Mesothelial cell of epicardium (in vitro differentiated cells): ENCODE measurements at regions not wholly inside any gene's neighbourhood (a gene's known extent, or its start where the extent isn't known, plus 50 kb on each side); places are given as distances from the start of the nearest gene placed in this dataset.
"Not testable (repeated sequence)": the region's sequence is repeated elsewhere in the genome, so short reads cannot be mapped to it uniquely, and the experiment has no call there.

Experiments used
- DNase-seq, 2 experiments: peaks; one replicate each; pipeline ENCODE4 v3.0.0; 2021; ENCODE audit warnings: low spot score in 2 of 2; ENCODE audit not compliant: unreplicated experiment in 2 of 2
- H3K27ac Mint-ChIP-seq: 2 replicates; pipeline ENCODE4 v1.8.0; 2021; ENCODE audit warnings: mixed read lengths
- H3K27me3 Mint-ChIP-seq: 2 replicates; pipeline ENCODE4 v1.8.0; 2021; ENCODE audit warnings: low read depth, mixed read lengths
- H3K36me3 Mint-ChIP-seq: 2 replicates; pipeline ENCODE4 v1.8.0; 2021; ENCODE audit warnings: mixed read lengths
- H3K4me1 Mint-ChIP-seq: 2 replicates; pipeline ENCODE4 v1.8.0; 2021; ENCODE audit warnings: mixed read lengths
- H3K4me3 Mint-ChIP-seq: 2 replicates; pipeline ENCODE4 v1.8.0; 2021; ENCODE audit warnings: mild to moderate bottlenecking, moderate library complexity, mixed read lengths
- H3K9me3 Mint-ChIP-seq: 2 replicates; pipeline ENCODE4 v1.8.0; 2021; ENCODE audit warnings: mixed read lengths
- CTCF ChIP-seq: fragments of 200-600 bp; sonication (generic); IDR thresholded peaks from one replicate; pipeline ENCODE4 v1.5.0; 2021; ENCODE audit warnings: antibody characterized with exemption; ENCODE audit not compliant: unreplicated experiment

- Mint-ChIP-seq H3K4me3 (no peak overlapping the region), H3K27ac (no peak overlapping the region), H3K27me3 (peaks cover 20% of the 10 kb centered on the region), H3K36me3 (no peaks in the 10 kb centered on the region), H3K4me1 (peaks cover 6% of the 10 kb centered on the region), H3K9me3 (peaks cover 3% of the 10 kb centered on the region)
- TF ChIP-seq CTCF = no peak
- DNase-seq = no peak
Measured at GRCh38 chr1:176364236-176364905, 98.6 kb upstream of the PAPPA2 start.

GRCh38 chr1:176349135-176349715, 113.8 kb upstream of the PAPPA2 start:
- H3K27ac Mint-ChIP-seq, DNase-seq, H3K4me3 Mint-ChIP-seq, H3K36me3 Mint-ChIP-seq, H3K27me3 Mint-ChIP-seq, H3K4me1 Mint-ChIP-seq: not testable (repeated sequence)
- peaks cover 23% of the 10 kb centered on the region for H3K9me3 Mint-ChIP-seq

- Mint-ChIP-seq H3K36me3 (no peaks in the 10 kb centered on the region), H3K27me3 (no peaks in the 10 kb centered on the region), H3K27ac (no peak overlapping the region), H3K4me3 (no peak overlapping the region), H3K9me3 (peaks cover 20% of the 10 kb centered on the region), H3K4me1 (peaks cover 1% of the 10 kb centered on the region)
- no peak for DNase-seq
- no peak for TF ChIP-seq CTCF
Measured at GRCh38 chr1:176341656-176342055, 121.3 kb upstream of the PAPPA2 start.

- Mint-ChIP-seq H3K9me3 (peaks cover 10% of the 10 kb centered on the region), H3K4me3 (no peak overlapping the region)
Measured at GRCh38 chr1:176338877-176339276, 124.1 kb upstream of the PAPPA2 start.

GRCh38 chr1:176330782-176331181, 123.7 kb upstream of the COP1 start:
- Mint-ChIP-seq H3K4me1 (no peaks in the 10 kb centered on the region), H3K9me3 (peaks cover 5% of the 10 kb centered on the region), H3K27ac (no peak overlapping the region), H3K27me3 (no peaks in the 10 kb centered on the region), H3K4me3 (no peak overlapping the region), H3K36me3 (no peaks in the 10 kb centered on the region)
- DNase-seq = no peak
- no peak for TF ChIP-seq CTCF

More at GRCh38 chr1:176338877-176339276, 124.1 kb upstream of the PAPPA2 start:
- DNase-seq = no peak
- no peak for TF ChIP-seq CTCF
- peaks cover 2% of the 10 kb centered on the region for H3K4me1 Mint-ChIP-seq
- H3K27me3 Mint-ChIP-seq = no peaks in the 10 kb centered on the region
- no peaks in the 10 kb centered on the region for H3K36me3 Mint-ChIP-seq
- no peak overlapping the region for H3K27ac Mint-ChIP-seq

GRCh38 chr1:176325664-176326063, 118.6 kb upstream of the COP1 start:
- TF ChIP-seq CTCF = no peak
- Mint-ChIP-seq H3K36me3 (no peaks in the 10 kb centered on the region), H3K4me1 (no peaks in the 10 kb centered on the region), H3K9me3 (no peaks in the 10 kb centered on the region), H3K27me3 (peaks cover 1% of the 10 kb centered on the region), H3K27ac (no peak overlapping the region), H3K4me3 (no peak overlapping the region)
- DNase-seq = no peak
